ENCODE measurements at regions not wholly inside any gene's neighbourhood (a gene's known extent, or its start where the extent isn't known, plus 50 kb on each side); places are given as distances from the start of the nearest gene placed in this dataset.

GRCh38 chr9:110106661-110107060, 101.3 kb downstream of the C9orf152 start:
- Histone ChIP-seq H3K36me3 (ENCODE audit: control insufficient read depth, insufficient read depth, low read length) (no peaks in the 10 kb centered on the region), H3K27me3 (ENCODE audit: control insufficient read depth, insufficient read depth, low read length) (no peaks in the 10 kb centered on the region), H3K4me3 (ENCODE audit: low read length) (no peak overlapping the region), H3K4me1 (ENCODE audit: control insufficient read depth, insufficient read depth, low read length) (peaks cover 5% of the 10 kb centered on the region), H3K27ac (ENCODE audit: low read length) (no peak overlapping the region), H3K9me3 (ENCODE audit: control insufficient read depth, insufficient read depth, low read length) (no peaks in the 10 kb centered on the region)
- Mint-ChIP-seq H3K36me3 (no peaks in the 10 kb centered on the region), H3K9me3 (no peaks in the 10 kb centered on the region), H3K4me1 (no peaks in the 10 kb centered on the region), H3K4me3 (no peak overlapping the region), H3K27ac (no peak overlapping the region), H3K27me3 (ENCODE audit: low read depth in 2 of 2) (no peaks in the 10 kb centered on the region)
- DNase-seq (no peak), ATAC-seq (no peak)
- no peak for TF ChIP-seq CTCF (IDR thresholded peaks at IDR 0.05)
- intact Hi-C loops (cut with micrococcal nuclease) = no loop called here
- 100% methylated on average over 2 of the region's 2 CpGs for WGBS (ENCODE audit: insufficient coverage)

GRCh38 chr9:110109333-110110092, 98.4 kb downstream of the C9orf152 start:
- Histone ChIP-seq H3K9me3 (ENCODE audit: control insufficient read depth, insufficient read depth, low read length) (no peaks in the 10 kb centered on the region), H3K27ac (ENCODE audit: low read length) (no peak overlapping the region), H3K4me3 (ENCODE audit: low read length) (no peak overlapping the region), H3K4me1 (ENCODE audit: control insufficient read depth, insufficient read depth, low read length) (peaks cover 5% of the 10 kb centered on the region), H3K36me3 (ENCODE audit: control insufficient read depth, insufficient read depth, low read length) (no peaks in the 10 kb centered on the region), H3K27me3 (ENCODE audit: control insufficient read depth, insufficient read depth, low read length) (no peaks in the 10 kb centered on the region)
- no peak for TF ChIP-seq CTCF (IDR thresholded peaks at IDR 0.05)
- DNase-seq (no peak), ATAC-seq (no peak)
- H3K27me3 Mint-ChIP-seq (ENCODE audit: low read depth in 2 of 2) = no peaks in the 10 kb centered on the region
- H3K4me1 Mint-ChIP-seq = no peaks in the 10 kb centered on the region
- no peaks in the 10 kb centered on the region for H3K36me3 Mint-ChIP-seq
- intact Hi-C loops (cut with micrococcal nuclease) = no loop called here
- no peak overlapping the region for H3K4me3 Mint-ChIP-seq
- 95% methylated on average over 7 of the region's 7 CpGs for WGBS (ENCODE audit: insufficient coverage)
- H3K27ac Mint-ChIP-seq = no peak overlapping the region
- H3K9me3 Mint-ChIP-seq = no peaks in the 10 kb centered on the region

GRCh38 chr9:110110154-110110553, 97.8 kb downstream of the C9orf152 start:
- TF ChIP-seq CTCF (IDR thresholded peaks at IDR 0.05) = no peak
- Mint-ChIP-seq H3K4me1 (no peaks in the 10 kb centered on the region), H3K9me3 (no peaks in the 10 kb centered on the region), H3K27me3 (ENCODE audit: low read depth in 2 of 2) (no peaks in the 10 kb centered on the region), H3K4me3 (no peak overlapping the region), H3K36me3 (no peaks in the 10 kb centered on the region), H3K27ac (no peak overlapping the region)
- no peak for DNase-seq
- intact Hi-C loops (cut with micrococcal nuclease) = no loop called here
- no peak for ATAC-seq
- no peak overlapping the region for H3K4me3 ChIP-seq (ENCODE audit: low read length)
- peaks cover 5% of the 10 kb centered on the region for H3K4me1 ChIP-seq (ENCODE audit: control insufficient read depth, insufficient read depth, low read length)
- H3K27ac ChIP-seq (ENCODE audit: low read length) = no peak overlapping the region
- no peaks in the 10 kb centered on the region for H3K36me3 ChIP-seq (ENCODE audit: control insufficient read depth, insufficient read depth, low read length)
- H3K27me3 ChIP-seq (ENCODE audit: control insufficient read depth, insufficient read depth, low read length) = no peaks in the 10 kb centered on the region
- 45% methylated on average over 1 of the region's 2 CpGs for WGBS (ENCODE audit: insufficient coverage)
- no peaks in the 10 kb centered on the region for H3K9me3 ChIP-seq (ENCODE audit: control insufficient read depth, insufficient read depth, low read length)

- DNase-seq (no peak), ATAC-seq (no peak)
- Histone ChIP-seq H3K9me3 (ENCODE audit: control insufficient read depth, insufficient read depth, low read length) (no peaks in the 10 kb centered on the region), H3K4me3 (ENCODE audit: low read length) (no peak overlapping the region), H3K4me1 (ENCODE audit: control insufficient read depth, insufficient read depth, low read length) (peaks cover 5% of the 10 kb centered on the region), H3K27ac (ENCODE audit: low read length) (no peak overlapping the region), H3K27me3 (ENCODE audit: control insufficient read depth, insufficient read depth, low read length) (no peaks in the 10 kb centered on the region), H3K36me3 (ENCODE audit: control insufficient read depth, insufficient read depth, low read length) (no peaks in the 10 kb centered on the region)
- TF ChIP-seq CTCF (IDR thresholded peaks at IDR 0.05) = no peak
- Mint-ChIP-seq H3K4me3 (no peak overlapping the region), H3K27me3 (ENCODE audit: low read depth in 2 of 2) (no peaks in the 10 kb centered on the region), H3K36me3 (no peaks in the 10 kb centered on the region), H3K4me1 (no peaks in the 10 kb centered on the region), H3K27ac (no peak overlapping the region), H3K9me3 (no peaks in the 10 kb centered on the region)
- 77% methylated on average over 3 of the region's 3 CpGs for WGBS (ENCODE audit: insufficient coverage)
- intact Hi-C loops (cut with micrococcal nuclease) = no loop called here
These were observed 96.1 kb downstream of the C9orf152 start for GRCh38 chr9:110111868-110112267.
